Loucy (cell line): ENCODE measurements at regions not wholly inside any gene's neighbourhood (a gene's known extent, or its start where the extent isn't known, plus 50 kb on each side); places are given as distances from the start of the nearest gene placed in this dataset.

Experiments used
- H2AFZ ChIP-seq: fragments of 200-600 bp; sonication (generic); 2 replicates; pipeline ENCODE4 v1.6.0; 2016; ENCODE audit warnings: antibody characterized with exemption, mild to moderate bottlenecking, low read length, moderate library complexity
- H3F3A ChIP-seq: fragments of 200-600 bp; 2 replicates; pipeline ENCODE4 v1.6.0; 2016; ENCODE audit warnings: antibody characterized with exemption, low read depth, mild to moderate bottlenecking
- H3K27me3 ChIP-seq: fragments of 200-600 bp; sonication (generic); 2 replicates; pipeline ENCODE4 v1.6.1; 2014; ENCODE audit warnings: low read length, mild to moderate bottlenecking; ENCODE audit not compliant: insufficient read depth, poor library complexity, severe bottlenecking
- H3K36me3 ChIP-seq: fragments of 200-600 bp; sonication (generic); 2 replicates; pipeline ENCODE4 v1.6.1; 2016; ENCODE audit warnings: low read length; ENCODE audit not compliant: insufficient read depth
- H3K4me1 ChIP-seq: fragments of 200-600 bp; sonication (generic); 2 replicates; pipeline ENCODE4 v1.5.1; 2014; ENCODE audit warnings: low read length, mild to moderate bottlenecking; ENCODE audit not compliant: insufficient read depth, poor library complexity, severe bottlenecking
- H3K4me2 ChIP-seq: fragments of 200-600 bp; sonication (generic); 2 replicates; pipeline ENCODE4 v1.6.0; 2014; ENCODE audit warnings: antibody characterized with exemption, low read length, low read depth, mild to moderate bottlenecking; ENCODE audit not compliant: poor library complexity, severe bottlenecking
- H3K4me3 ChIP-seq: fragments of 200-600 bp; sonication (generic); 2 replicates; pipeline ENCODE4 v1.5.1; 2014; ENCODE audit warnings: low read length, mild to moderate bottlenecking, mixed read lengths; ENCODE audit not compliant: poor library complexity, severe bottlenecking
- H3K79me2 ChIP-seq: fragments of 200-600 bp; sonication (generic); 2 replicates; pipeline ENCODE4 v1.6.1; 2014; ENCODE audit warnings: low read length; ENCODE audit not compliant: insufficient read depth
- H3K9ac ChIP-seq: fragments of 200-600 bp; sonication (generic); 2 replicates; pipeline ENCODE4 v1.6.0; 2014; ENCODE audit warnings: mild to moderate bottlenecking, low read depth, low read length, moderate library complexity; ENCODE audit not compliant: poor library complexity, severe bottlenecking
- H3K9me2 ChIP-seq: fragments of 200-600 bp; sonication (generic); replicated peaks from 2 replicates; pipeline ENCODE4 v1.6.1; 2016; ENCODE audit warnings: low read depth, low read length, mixed read lengths
- H3K9me3 ChIP-seq: fragments of 200-600 bp; sonication (generic); 2 replicates; pipeline ENCODE4 v1.6.1; 2014; ENCODE audit warnings: mild to moderate bottlenecking, antibody characterized with exemption, low read length, low read depth; ENCODE audit not compliant: insufficient read depth
- H4K20me1 ChIP-seq: fragments of 200-600 bp; sonication (generic); 2 replicates; pipeline ENCODE4 v1.6.0; 2014; ENCODE audit warnings: antibody characterized with exemption, low read length, mild to moderate bottlenecking; ENCODE audit not compliant: insufficient read depth, poor library complexity, severe bottlenecking
- CTCF ChIP-seq: fragments of 200-600 bp; sonication (generic); conservative IDR thresholded peaks from 2 replicates; pipeline ENCODE4 v1.5.1; 2014; ENCODE audit warnings: mild to moderate bottlenecking, antibody characterized with exemption, low read length
- EZH2phosphoT487 ChIP-seq: fragments of 200-600 bp; IDR thresholded peaks from 2 replicates; pipeline ENCODE4 v1.6.1; 2018; ENCODE audit warnings: antibody characterized with exemption, mild to moderate bottlenecking, moderate library complexity, borderline replicate concordance

GRCh38 chr14:92258934-92259333, 64.0 kb upstream of the SLC24A4 start:
- peak overlapping the region; percentile 34; the same call in 1 of the 2 replicates for H2AFZ ChIP-seq
- no peak overlapping the region for H3K9ac ChIP-seq
- no peaks in the 10 kb centered on the region for H3K36me3 ChIP-seq
- no peaks in the 10 kb centered on the region for H3K9me2 ChIP-seq
- H3K9me3 ChIP-seq, result no peaks in the 10 kb centered on the region
- H3F3A ChIP-seq, result no peaks in the 10 kb centered on the region
- H3K27me3 ChIP-seq, result no peaks in the 10 kb centered on the region
- no peaks in the 10 kb centered on the region for H4K20me1 ChIP-seq
- peaks cover 3% of the 10 kb centered on the region for H3K4me1 ChIP-seq
- no peak overlapping the region for H3K4me3 ChIP-seq
- TF ChIP-seq EZH2phosphoT487 (no peak), CTCF (no peak)
- H3K79me2 ChIP-seq, result no peaks in the 10 kb centered on the region
- no peak overlapping the region for H3K4me2 ChIP-seq

DNA sequence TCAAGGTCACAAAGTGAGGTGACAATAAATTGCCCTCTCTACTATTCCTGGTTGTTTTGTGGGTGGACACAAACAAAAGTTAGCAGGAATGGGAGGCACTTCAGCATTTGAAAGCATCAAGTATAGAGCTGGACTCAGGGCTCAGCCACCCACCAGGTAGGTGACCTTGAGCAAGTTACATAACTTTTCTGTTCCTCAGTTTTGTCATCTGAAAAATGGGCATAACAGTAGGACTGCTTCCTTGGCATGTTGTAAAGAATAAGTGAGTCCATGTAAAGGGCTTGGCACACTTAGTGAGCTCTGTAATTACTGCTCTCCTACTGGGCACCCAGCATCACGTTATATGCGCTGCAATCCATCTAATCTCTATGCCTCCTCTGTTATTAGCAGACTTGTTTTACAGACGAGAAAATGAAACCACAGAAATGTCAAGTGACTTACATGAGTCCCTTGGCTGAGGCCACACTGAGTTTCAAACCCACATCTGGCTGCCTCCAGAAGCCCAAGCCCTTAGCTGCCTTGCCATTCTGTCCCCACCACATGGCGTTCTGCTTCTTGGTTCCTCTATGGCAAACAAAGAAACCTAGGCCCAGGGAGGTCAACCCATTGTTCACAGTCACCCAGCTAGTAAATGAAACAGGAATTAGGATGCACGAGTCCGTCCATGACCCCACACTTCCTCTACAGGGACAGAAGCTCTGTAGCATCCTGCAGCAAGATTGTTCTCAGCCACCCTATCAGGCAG, 63.2 kb upstream of the SLC24A4 start:
- no peak overlapping the region for H2AFZ ChIP-seq
- peaks cover 3% of the 10 kb centered on the region for H3K4me1 ChIP-seq
- no peaks in the 10 kb centered on the region for H4K20me1 ChIP-seq
- no peaks in the 10 kb centered on the region for H3F3A ChIP-seq
- no peaks in the 10 kb centered on the region for H3K79me2 ChIP-seq
- H3K9ac ChIP-seq, result no peak overlapping the region
- no peaks in the 10 kb centered on the region for H3K27me3 ChIP-seq
- no peak overlapping the region for H3K4me2 ChIP-seq
- no peak overlapping the region for H3K4me3 ChIP-seq
- H3K9me2 ChIP-seq, result no peaks in the 10 kb centered on the region
- no peaks in the 10 kb centered on the region for H3K9me3 ChIP-seq
- H3K36me3 ChIP-seq, result no peaks in the 10 kb centered on the region
- TF ChIP-seq CTCF (no peak), EZH2phosphoT487 (no peak)

DNA sequence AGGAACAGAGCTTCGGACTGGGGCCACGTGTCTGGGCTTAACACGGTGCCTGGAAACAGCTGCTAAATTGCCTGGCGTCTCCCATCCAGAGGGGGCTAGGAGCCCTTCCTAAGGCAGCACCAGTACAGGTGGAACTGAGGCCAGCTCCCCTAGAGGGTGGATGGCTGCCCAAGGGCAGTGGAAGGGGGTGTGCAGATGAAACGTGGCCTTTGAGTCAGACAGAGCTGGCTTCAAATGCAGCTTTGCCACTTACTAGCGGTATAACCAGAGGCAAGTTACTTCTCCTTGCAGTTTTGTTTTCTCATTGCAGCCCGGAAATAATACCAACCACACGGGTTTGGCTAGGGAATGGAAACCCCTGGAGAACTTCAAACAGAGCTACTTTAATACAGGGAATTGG, 59.3 kb upstream of the SLC24A4 start:
- Histone ChIP-seq H3K9me3 (no peaks in the 10 kb centered on the region), H3F3A (no peaks in the 10 kb centered on the region), H3K36me3 (no peaks in the 10 kb centered on the region), H2AFZ (no peak overlapping the region), H3K4me2 (no peak overlapping the region), H3K4me1 (peaks cover 1% of the 10 kb centered on the region), H3K9ac (no peak overlapping the region), H3K4me3 (no peak overlapping the region), H3K79me2 (no peaks in the 10 kb centered on the region), H4K20me1 (no peaks in the 10 kb centered on the region), H3K9me2 (no peaks in the 10 kb centered on the region), H3K27me3 (no peaks in the 10 kb centered on the region)
- TF ChIP-seq CTCF (no peak), EZH2phosphoT487 (no peak)
